Hepatocyte (in vitro differentiated cells): ENCODE measurements at regions not wholly inside any gene's neighbourhood (a gene's known extent, or its start where the extent isn't known, plus 50 kb on each side); places are given as distances from the start of the nearest gene placed in this dataset.

Experiments
- EZH2 ChIP-seq: fragments of 200-600 bp; sonication (generic); IDR thresholded peaks from 2 replicates; pipeline ENCODE4 v1.6.1; 2016; ENCODE audit warnings: antibody characterized with exemption, mild to moderate bottlenecking, borderline replicate concordance
- TF ChIP-seq, protein P1 (sequence below): fragments of 200-600 bp; sonication (generic); IDR thresholded peaks from 2 replicates; pipeline ENCODE4 v1.5.1; 2016; ENCODE audit warnings: antibody characterized with exemption, mild to moderate bottlenecking; ENCODE audit not compliant: poor library complexity

- TF ChIP-seq EZH2 = no peak
- TF ChIP-seq, protein P1, sequence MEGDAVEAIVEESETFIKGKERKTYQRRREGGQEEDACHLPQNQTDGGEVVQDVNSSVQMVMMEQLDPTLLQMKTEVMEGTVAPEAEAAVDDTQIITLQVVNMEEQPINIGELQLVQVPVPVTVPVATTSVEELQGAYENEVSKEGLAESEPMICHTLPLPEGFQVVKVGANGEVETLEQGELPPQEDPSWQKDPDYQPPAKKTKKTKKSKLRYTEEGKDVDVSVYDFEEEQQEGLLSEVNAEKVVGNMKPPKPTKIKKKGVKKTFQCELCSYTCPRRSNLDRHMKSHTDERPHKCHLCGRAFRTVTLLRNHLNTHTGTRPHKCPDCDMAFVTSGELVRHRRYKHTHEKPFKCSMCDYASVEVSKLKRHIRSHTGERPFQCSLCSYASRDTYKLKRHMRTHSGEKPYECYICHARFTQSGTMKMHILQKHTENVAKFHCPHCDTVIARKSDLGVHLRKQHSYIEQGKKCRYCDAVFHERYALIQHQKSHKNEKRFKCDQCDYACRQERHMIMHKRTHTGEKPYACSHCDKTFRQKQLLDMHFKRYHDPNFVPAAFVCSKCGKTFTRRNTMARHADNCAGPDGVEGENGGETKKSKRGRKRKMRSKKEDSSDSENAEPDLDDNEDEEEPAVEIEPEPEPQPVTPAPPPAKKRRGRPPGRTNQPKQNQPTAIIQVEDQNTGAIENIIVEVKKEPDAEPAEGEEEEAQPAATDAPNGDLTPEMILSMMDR = no peak
Observed at GRCh38 chr1:67564193-67564592, 120.8 kb upstream of the GADD45A start.
